Stimulated activated CD4-positive, alpha-beta T cell treated with anti-CD3 and anti-CD28 coated beads, TNF-alpha, amount 100 ng/mL, for 48 hours (primary cell): ENCODE measurements at regions not wholly inside any gene's neighbourhood (a gene's known extent, or its start where the extent isn't known, plus 50 kb on each side); places are given as distances from the start of the nearest gene placed in this dataset.

Experiments
- DNase-seq, 3 donors: peaks; one replicate each; pipeline ENCODE4 v3.0.0-alpha.2; 2020; ENCODE audit warnings: low read depth in 3 of 3

- DNase-seq: no peak
Observed at GRCh38 chr10:21021843-21022594, 124.9 kb upstream of the NEBL start.

- DNase-seq: no peak
Observed at GRCh38 chr10:21021231-21021630, 124.1 kb upstream of the NEBL start.

- DNase-seq: peak in 2 of 3 donors; percentile 1 to 50
Observed at GRCh38 chr10:21020545-21020944, 123.4 kb upstream of the NEBL start.

GRCh38 chr10:21019436-21019835 lies 122.3 kb upstream of the NEBL start:
- no peak for DNase-seq

GRCh38 chr10:21015851-21016250 lies 118.7 kb upstream of the NEBL start:
- DNase-seq: no peak

- no peak for DNase-seq
Observed at GRCh38 chr10:21014141-21014540, 117.0 kb upstream of the NEBL start.

GRCh38 chr10:21011433-21012018 lies 114.4 kb upstream of the NEBL start:
- DNase-seq: no peak

- no peak for DNase-seq
Observed at GRCh38 chr10:21010615-21011014, 113.5 kb upstream of the NEBL start.

GRCh38 chr10:21003240-21003822 lies 106.2 kb upstream of the NEBL start:
- DNase-seq: no peak

GRCh38 chr10:21002091-21002878 lies 105.2 kb upstream of the NEBL start:
- DNase-seq: no peak

GRCh38 chr10:20999699-21000098 lies 102.6 kb upstream of the NEBL start:
- DNase-seq: no peak

GRCh38 chr10:20998036-20998435 lies 100.9 kb upstream of the NEBL start:
- DNase-seq: no peak

- DNase-seq: no peak
Observed at GRCh38 chr10:20995123-20995987, 98.2 kb upstream of the NEBL start.

GRCh38 chr10:20993830-20994527 lies 96.9 kb upstream of the NEBL start:
- no peak for DNase-seq

GRCh38 chr10:20993389-20993788 lies 96.3 kb upstream of the NEBL start:
- no peak for DNase-seq

- DNase-seq: no peak
Observed at GRCh38 chr10:20991526-20991925, 94.4 kb upstream of the NEBL start.

- no peak for DNase-seq
Observed at GRCh38 chr10:20990604-20991003, 93.5 kb upstream of the NEBL start.

- no peak for DNase-seq
Observed at GRCh38 chr10:20988357-20988983, 91.4 kb upstream of the NEBL start.

- DNase-seq: no peak
Observed at GRCh38 chr10:20986049-20986448, 88.9 kb upstream of the NEBL start.

GRCh38 chr10:20984662-20985061 lies 87.6 kb upstream of the NEBL start:
- DNase-seq: no peak
